ENCODE measurements at regions not wholly inside any gene's neighbourhood (a gene's known extent, or its start where the extent isn't known, plus 50 kb on each side); places are given as distances from the start of the nearest gene placed in this dataset.
"Not testable (repeated sequence)": the region's sequence is repeated elsewhere in the genome, so short reads cannot be mapped to it uniquely, and the experiment has no call there.

DNA sequence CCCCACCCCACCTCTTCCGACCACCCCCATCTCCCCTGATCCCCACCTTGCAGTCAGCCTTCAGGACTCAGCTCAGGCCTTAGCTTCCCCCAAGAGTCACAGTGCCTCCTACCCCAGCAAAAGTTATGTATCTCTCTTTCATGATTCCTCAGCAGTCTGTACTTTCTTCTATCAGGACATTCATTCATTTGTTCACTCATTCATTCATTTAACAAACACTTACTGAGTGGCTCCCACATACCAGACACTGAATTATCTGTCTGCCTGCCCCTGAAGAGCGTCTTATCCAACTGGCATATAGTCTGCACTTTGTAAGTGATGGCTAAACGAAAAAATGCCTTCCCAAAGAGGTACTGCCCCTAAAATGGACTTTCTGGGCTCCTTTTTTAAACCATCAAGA lies 114.4 kb upstream of the SLC35F3 start:
- DNase-seq (ENCODE audit: low spot score) = no peak

DNA sequence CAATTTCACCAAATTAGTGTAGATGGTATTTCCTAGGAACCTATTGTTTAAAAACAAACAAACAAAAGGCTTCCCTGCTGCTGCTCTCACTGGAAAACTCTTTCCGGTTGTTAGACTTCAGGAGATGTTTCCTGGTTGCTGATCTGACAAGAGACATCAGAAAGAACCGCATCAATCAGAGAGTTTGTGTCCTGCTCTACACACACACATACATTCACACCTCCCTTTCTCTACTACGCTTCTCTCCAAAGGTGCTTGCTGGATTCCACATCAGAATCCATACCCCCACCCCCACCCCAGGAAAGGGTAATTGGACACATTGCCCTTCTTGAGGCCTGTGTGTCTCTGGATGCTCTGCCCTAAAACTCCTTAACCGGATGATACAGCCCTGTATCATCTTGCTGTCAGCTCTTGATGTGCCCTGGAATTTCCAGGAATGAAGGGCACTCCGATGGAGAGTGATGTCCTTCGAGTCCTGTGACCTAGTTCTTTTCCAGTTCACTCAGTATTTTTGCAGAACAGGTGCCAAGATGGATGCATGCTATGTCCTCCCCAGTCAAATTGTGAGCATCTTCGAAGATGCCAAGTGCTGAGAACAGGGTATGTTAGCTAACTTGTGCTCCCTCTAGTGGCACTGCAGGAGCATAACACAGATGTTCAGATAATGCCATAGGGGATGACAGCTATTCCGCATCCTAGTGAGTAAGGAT lies 113.7 kb upstream of the SLC35F3 start:
- DNase-seq (ENCODE audit: low spot score) = peak; percentile 77

DNA sequence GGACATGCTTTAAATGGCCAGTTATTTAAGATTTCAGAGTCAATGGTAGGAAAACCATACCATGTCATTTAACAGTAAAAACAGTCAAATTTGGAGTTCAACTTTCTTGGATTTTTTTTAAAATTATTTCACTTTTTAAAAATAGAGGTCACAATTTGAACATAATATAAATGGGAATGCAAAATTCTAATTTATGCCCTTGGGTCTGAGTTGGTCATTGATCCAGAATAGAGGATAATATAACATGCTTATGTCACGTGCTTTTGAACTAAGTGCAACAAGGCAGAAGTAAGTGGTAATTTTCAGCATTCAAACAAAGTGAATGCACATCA lies 113.1 kb upstream of the SLC35F3 start:
- DNase-seq (ENCODE audit: low spot score) = no peak

DNA sequence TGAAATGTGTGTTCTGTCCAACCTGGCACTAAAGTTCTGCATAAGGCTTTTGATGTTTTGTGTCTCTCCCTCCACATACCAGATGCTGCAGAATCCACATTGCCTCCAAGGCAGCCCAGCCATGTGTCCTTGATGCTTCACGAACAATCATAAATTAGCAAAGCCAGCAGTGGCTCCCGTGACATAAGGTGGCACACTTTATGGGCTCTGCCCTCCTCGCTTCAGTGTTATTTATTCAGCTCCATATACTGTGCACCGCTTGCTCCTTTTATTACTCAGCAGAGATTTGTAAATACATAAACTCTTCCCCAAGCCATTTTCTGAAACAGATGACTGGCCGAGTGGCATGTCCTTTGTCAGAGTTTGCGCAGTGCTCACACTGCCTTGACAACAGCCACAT lies 112.8 kb upstream of the SLC35F3 start:
- DNase-seq (ENCODE audit: low spot score) = no peak

DNA sequence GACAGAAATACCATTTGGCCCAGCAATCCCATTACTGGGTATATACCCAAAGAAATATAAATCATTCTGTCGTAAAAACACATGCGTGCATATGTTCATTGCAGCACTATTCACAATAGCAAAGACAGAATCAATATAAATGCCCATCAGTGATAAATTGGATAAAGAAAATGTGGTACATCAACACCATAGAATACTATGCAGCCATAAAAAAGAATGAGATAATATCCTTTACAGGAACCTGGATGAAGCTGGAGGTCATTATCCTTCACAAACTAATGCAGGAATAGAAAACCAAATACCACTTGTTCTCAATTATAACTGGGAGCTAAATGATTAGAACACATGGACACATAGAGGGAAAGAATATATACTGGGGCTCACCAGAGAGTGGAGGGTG lies 109.6 kb upstream of the SLC35F3 start:
- no peak for DNase-seq (ENCODE audit: low spot score)

DNA sequence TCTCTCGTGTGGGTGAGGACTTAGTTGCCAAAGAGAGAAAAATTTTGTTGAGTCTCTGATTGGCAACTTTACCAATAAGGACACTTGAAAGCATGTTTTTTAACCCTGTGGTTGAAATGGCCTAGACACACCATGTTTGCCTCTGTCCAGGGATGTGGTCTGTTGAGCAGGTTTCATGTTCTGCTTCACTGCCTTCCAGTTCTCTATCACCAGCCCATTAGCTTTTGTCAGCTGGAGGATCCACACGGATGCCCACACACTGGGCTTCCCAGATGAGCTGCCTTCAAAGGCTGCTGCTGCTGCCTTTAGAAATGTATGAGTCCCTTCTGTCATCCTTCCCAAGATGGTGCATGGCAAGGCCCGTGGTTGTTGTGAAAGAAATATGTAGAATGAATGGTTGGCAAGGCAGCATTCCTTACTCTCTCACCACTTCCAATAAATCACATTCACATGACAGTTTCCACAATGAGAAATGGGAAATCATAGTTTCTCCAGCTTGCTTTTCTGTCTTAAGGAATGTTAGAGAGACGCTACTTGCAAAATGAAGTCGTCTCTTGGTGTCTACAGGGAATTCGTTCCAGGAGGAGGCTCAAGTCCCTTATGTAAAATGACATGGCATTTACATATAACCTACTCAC lies 108.2 kb upstream of the SLC35F3 start:
- no peak for DNase-seq (ENCODE audit: low spot score)

DNA sequence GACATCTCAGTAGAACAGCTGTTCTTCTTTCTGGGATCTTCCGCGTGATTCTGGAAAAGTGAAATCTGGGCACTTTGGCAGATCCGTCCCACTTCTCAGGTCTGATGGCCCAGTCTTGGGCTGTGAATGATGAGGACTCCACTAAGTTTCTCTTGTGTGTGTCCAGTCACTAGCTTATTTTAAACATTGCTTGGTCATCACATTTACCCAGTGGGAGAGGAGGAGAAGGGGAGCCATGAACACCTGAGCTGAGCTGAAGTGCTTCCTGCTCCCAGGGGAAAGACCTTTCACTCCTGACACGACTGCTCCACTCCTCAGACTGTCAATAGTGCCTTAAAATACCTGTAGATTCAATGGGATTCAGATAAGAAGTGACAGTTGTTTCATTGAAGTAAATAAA lies 101.9 kb upstream of the SLC35F3 start:
- DNase-seq (ENCODE audit: low spot score) = no peak

DNA sequence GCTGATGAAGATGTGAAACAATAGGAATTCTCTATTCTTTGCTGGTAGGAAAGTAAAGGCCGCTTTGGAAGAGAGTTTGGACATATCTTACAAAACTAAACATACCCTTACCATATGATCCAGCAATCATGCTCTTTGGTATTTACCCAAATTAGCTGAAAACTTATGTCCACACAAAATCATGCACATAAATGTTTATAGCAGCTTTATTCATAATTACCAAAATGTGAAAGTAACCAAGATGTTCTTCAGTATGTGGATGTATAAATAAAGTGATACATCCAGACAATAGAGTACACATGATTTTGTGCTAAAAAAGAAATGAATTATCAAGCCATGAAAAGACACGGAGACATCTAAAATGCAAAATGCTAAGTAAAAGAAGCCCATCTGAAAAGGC lies 98.7 kb upstream of the SLC35F3 start:
- DNase-seq (ENCODE audit: low spot score) = no peak

DNA sequence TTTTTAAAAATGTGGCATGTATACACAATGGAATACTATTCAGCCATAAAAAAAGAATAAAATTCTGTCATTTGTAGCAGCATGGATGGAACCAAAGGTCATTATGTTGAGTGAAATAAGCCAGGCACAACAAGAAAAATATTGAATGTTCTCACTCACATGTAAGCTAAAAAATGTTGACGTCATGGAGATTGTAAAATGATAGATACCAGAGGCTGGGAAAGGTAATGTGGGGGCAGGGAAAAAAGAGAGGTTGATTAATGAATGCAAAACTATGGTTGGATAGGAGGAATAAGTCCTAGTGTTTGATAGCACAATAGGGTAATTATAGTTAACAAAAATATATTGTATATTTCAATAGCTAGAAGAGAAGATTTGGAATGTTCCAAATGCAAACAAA lies 89.1 kb upstream of the SLC35F3 start:
- no peak for DNase-seq (ENCODE audit: low spot score)

DNA sequence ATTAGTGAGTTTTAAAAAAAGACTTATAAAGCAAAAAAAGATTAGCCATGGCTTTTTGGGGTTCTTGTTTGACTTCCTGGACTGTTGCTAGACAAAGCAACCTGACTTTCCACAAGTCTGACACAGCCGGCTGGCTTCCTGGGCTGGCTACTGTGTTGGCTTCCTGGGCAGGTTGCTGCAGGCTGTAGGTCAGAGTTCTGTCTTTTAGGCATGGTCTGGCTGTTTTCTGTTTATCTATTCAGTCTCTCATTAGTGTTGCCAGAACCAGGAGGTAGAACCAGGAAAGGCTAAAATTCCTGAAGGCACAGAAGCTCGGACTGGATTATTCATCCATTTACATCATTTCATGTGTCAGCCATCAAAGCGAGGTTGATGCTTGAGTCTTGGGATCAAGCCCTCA lies 88.6 kb upstream of the SLC35F3 start:
- DNase-seq (ENCODE audit: low spot score) = no peak

DNA sequence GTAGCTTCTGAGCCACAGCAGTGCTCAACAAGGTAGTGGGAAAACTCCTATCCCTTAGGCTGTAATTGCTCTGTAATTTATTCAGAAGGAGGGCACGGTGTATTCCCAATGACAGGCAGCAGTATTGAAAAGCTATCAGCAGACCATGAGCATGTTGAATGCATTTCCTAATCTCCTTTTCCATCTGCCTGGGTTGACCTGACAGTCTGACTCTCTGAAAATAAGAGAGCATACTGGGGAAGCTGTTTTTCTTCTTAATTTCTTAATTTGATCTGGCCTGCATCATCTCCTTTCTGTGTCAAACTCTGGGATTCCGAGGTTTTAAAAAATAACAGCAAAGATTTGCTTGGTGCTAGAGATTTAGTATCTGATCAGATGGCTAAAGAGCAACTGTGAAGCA lies 88.1 kb upstream of the SLC35F3 start:
- DNase-seq (ENCODE audit: low spot score) = no peak

DNA sequence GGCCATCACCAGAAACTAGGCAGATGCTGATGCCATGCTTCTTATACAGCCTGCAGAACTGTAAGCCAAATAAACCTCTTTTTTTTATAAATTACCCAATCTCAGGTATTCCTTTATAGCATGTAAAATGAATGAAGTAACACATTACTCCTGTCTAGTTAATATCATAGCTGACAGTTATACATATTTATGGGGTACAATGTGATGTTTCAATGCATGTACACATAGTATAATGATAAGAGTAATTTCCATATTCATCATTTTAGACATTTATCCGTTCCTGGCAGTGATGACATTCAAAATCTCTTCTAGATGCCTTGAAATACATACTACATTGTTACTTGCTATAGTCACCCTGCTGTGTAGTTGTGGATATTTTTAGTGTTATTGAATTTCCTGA lies 85.4 kb upstream of the SLC35F3 start:
- DNase-seq (ENCODE audit: low spot score) = no peak

DNA sequence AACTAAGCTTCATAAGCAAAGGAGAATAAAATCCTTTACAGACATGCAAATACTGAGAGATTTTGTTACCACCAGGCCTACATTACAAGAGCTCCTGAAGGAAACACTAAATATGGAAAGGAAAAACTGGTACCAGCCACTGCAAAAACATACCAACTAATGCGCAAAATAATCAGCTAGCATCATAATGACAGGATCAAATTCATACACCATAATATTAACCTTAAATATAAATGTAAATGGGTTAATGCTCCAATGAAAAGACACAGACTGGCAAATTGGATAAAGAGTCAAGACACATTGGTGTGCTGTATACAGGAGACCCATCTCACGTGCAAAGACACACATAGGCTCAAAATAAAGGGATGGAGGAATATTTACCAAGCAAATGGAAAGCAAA lies 80.3 kb upstream of the SLC35F3 start:
- DNase-seq (ENCODE audit: low spot score) = not testable (repeated sequence)

DNA sequence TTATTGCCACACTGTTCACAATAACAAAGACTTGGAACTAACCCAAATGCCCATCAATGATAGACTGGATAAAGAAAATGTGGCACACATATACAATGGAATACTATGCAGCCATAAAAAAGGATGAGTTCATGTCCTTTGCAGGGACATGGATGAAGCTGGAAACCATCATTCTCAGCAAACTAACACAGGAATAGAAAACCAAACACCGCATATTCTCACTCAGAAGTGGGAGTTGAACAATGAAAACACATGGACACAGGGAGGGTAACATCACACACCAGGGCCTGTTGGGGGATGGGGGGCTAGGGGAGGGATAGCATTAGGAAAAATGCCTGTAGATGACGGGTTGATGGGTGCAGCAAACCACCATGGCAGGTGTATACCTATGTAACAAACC lies 76.5 kb upstream of the SLC35F3 start:
- not testable (repeated sequence) for DNase-seq (ENCODE audit: low spot score)

DNA sequence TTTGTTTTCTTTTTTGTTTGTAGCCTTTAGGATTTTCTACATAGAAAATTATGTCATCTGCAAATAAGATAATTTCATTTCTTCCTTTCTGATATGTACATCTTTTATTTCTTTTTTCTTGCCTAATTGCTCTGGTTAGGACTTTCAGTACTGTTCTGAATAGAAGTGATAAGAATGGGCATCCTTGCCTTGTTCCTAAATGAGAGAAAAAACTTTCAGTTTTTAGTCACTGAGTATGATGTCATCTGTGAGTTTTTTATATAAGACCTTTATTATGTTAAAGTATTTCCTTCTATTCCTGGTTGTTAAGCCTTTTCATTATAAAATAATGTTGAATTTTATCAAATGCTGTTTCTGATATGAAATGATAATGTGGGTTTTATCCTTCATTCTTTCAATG lies 76.0 kb upstream of the SLC35F3 start:
- DNase-seq (ENCODE audit: low spot score) = no peak

DNA sequence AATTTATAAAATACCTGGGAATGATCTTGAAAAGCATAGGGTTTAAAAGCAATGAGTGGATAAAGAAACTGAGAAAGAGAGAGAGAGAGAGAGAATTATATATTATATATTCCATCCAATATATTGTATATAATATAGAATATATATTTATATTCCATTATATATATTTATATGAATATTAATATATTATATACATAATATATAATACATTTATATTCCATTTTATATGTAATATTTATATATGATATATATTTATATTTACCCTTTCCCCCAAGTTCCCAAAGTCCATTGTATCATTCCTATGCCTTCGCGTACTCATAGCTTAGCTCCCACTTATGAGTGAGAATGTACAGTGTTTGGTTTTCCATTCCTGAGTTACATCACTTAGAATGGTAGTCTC lies 69.9 kb upstream of the SLC35F3 start:
- DNase-seq (ENCODE audit: low spot score) = no peak

DNA sequence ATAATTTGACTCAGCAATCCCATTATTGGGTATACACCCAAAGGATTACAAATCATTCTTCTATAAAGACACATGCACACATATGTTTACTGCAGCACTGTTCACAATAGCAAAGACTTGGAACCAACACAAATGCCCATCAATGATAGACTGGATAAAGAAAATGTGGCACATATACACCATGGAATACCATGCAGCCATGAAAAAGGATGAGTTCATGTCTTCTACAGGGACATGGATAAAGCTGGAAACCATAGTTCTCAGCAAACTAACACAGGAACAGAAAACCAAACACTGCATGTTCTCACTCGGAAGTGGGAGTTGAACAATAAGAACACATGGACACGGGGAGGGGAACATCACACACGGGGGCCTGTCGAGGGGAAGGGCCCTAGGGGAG lies 66.3 kb upstream of the SLC35F3 start:
- DNase-seq (ENCODE audit: low spot score) = not testable (repeated sequence)

DNA sequence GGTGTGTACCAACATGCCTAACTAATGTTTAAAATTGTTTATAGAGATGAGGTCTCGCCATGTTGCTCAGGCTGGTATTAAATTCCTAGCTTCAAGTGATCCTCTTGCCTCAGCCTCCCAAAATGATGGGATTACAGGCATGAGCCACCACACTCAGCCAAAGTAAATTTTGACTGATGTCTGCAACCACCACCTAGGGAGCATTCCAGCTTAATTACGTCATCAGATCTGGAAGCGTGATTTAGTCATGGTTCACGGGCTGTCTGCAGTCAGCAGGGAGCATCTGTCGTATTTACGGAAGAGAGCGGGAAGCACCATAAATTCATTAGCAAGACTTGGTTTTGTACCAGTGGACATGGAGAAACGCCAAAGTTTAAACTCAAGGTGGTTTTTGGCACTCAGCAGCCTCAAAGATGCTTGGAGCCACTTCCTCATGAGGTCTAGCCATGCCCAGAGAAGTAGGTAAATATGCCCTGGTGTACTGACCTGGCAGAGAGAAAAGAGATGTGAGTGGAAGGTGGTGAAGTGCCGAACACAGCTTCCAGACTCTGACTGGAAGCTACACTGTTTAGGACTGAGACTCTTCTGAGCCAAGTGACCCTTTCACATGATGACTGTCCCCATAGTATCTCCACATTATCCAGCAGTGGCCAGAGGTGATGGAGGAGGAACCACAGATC lies 60.8 kb upstream of the SLC35F3 start:
- no peak for DNase-seq (ENCODE audit: low spot score)

DNA sequence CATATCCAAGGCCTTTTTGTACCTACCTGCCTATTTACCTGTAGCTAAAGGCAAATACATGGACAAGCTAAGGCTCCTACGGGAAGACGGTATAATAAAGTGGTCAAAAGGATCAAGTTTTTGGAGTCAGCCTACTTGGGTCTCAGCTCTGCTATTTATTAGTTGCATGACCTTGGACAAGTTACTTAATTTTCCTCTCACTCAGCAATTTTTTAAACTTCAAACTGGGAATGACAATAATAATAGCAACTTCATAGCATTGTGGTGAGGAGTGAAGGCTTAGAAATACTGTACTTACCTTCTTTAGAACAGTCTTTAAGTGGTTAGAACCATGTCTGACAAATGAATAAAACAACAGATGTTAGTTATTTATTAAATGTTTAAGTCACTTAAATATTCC lies 60.2 kb upstream of the SLC35F3 start:
- no peak for DNase-seq (ENCODE audit: low spot score)

DNA sequence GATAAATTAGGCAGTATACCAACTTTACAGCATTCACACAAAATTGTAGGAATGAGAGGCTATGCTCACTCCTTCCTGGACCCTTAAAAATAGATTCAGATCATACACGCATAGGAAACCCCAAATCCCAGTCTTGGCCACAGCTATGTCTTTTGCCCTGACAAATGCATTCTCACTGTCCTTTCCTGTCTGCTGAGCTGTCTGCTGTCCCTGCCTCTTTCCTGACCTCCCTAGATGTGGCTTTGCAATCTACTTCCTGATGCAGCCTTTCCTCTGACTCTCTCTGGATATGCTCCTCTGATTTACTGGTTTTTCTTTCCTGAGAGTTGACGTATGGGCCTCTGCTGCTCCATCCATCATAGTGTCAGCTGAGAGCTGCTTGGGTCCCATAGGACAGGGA lies 59.8 kb upstream of the SLC35F3 start:
- DNase-seq (ENCODE audit: low spot score) = no peak
